Epithelial cell of proximal tubule (primary cell): ENCODE measurements at regions not wholly inside any gene's neighbourhood (a gene's known extent, or its start where the extent isn't known, plus 50 kb on each side); places are given as distances from the start of the nearest gene placed in this dataset.

Source experiments
- DNase-seq: peaks from one replicate; pipeline ENCODE4 v3.0.0-alpha.2; 2011; ENCODE audit warnings: low read depth
- H3K4me3 ChIP-seq: 2 replicates; pipeline ENCODE4 v1.5.1; 2011; ENCODE audit warnings: low read depth, mild to moderate bottlenecking, low read length
- TF ChIP-seq, protein P1 (sequence below): conservative IDR thresholded peaks from 2 replicates; pipeline ENCODE4 v1.5.1; 2012; ENCODE audit warnings: low read depth, mild to moderate bottlenecking, low read length

- TF ChIP-seq, protein P1, sequence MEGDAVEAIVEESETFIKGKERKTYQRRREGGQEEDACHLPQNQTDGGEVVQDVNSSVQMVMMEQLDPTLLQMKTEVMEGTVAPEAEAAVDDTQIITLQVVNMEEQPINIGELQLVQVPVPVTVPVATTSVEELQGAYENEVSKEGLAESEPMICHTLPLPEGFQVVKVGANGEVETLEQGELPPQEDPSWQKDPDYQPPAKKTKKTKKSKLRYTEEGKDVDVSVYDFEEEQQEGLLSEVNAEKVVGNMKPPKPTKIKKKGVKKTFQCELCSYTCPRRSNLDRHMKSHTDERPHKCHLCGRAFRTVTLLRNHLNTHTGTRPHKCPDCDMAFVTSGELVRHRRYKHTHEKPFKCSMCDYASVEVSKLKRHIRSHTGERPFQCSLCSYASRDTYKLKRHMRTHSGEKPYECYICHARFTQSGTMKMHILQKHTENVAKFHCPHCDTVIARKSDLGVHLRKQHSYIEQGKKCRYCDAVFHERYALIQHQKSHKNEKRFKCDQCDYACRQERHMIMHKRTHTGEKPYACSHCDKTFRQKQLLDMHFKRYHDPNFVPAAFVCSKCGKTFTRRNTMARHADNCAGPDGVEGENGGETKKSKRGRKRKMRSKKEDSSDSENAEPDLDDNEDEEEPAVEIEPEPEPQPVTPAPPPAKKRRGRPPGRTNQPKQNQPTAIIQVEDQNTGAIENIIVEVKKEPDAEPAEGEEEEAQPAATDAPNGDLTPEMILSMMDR: no peak
- DNase-seq: no peak
- no peak overlapping the region for H3K4me3 ChIP-seq
These were observed 297.8 kb downstream of the ARL4A start for GRCh38 chr7:12985228-12985627.

DNA sequence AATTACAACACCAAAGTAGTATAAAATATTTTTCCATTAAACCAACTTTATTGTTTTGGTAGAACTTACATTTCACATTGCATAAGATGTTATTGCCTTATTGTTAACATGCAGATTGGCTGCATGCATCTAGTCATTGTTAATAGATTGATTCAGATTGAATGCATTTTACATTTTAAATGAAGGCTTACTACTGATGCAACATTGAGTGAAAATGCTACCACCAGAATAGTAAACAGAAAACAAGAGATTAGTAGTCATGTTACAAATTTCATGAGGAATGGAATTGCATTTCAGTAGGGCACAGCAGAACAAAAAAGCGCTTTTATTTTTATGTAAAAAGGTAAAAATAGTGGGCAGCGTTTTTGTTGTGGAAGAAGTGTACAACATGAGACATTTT, 298.3 kb downstream of the ARL4A start:
- no peak for DNase-seq
- TF ChIP-seq, protein P1: no peak
- H3K4me3 ChIP-seq: no peak overlapping the region

DNA sequence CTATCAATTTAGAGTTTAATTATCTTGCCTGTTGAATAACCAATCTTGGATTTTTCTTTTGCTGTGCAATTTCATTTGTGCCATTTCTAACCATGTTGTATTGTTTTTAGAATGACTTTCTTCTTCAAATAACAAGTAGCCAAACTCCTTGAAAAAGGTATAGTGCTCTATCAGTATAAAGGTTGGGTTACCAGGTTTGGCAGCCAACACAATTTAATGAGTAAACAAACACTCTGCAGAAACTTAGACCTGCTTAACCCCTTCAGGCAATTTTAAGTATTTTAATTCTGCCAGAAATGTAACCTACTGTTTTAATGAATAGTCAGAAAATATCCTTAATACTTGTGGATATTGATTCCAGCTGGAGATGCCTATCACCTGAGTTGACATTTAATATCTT, 299.8 kb downstream of the ARL4A start:
- TF ChIP-seq, protein P1: no peak
- H3K4me3 ChIP-seq: no peak overlapping the region
- DNase-seq: no peak

- no peak overlapping the region for H3K4me3 ChIP-seq
- DNase-seq: no peak
- TF ChIP-seq, protein P1: no peak
These were observed 303.0 kb downstream of the ARL4A start for GRCh38 chr7:12990440-12990839.

DNA sequence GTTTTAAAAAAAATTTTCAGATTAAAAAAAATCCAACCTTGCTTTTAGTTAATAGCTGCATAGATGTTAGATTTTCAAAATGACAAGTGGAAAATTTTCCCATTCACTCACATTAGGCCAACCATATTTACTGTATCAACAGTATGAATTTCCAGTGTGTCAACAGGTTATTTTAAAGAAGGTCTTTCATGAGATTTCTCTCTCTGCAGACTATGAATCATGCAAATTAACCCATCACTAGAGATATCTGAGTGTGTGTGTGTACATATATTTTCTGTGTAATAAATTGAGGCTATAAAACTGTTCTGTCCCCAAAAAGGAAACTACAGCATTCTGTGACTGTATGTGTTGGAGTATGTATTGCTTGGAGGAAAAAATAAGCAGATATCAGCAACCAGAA, 305.6 kb downstream of the ARL4A start:
- TF ChIP-seq, protein P1: no peak
- DNase-seq: no peak
- no peak overlapping the region for H3K4me3 ChIP-seq

DNA sequence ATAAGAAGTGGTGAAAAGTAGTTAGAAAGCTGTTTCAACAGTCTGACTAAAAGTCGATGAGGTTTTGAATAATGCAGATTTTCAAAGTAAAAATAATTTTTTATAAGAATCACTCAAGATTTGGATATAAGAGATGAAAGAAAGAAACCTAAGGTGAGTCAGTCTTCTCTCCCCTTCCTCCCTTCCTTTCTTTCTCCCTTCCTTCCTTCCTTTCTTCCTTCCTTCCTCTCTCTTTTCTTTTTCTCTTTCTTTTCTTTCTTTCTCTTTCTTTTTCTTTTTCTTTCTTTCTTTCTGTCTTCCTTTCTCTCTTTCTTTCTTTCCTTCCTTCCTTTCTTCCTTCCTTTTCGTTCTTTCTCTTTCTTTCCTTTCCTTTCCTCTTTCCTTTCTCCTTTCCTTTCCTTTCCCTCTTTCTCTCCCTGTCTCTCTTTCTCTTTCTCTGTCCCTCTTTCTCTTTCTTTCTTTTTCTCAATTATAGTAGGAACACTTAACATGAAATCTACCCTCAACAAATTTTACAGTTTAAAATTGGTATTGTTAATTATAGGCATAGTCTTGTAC, 308.6 kb downstream of the ARL4A start:
- H3K4me3 ChIP-seq: no peak overlapping the region
- TF ChIP-seq, protein P1: no peak
- DNase-seq: no peak

- TF ChIP-seq, protein P1: no peak
These were observed 319.9 kb downstream of the ARL4A start for GRCh38 chr7:13007331-13007730.

More at GRCh38 chr7:13007331-13007730, 319.9 kb downstream of the ARL4A start:
- H3K4me3 ChIP-seq: no peak overlapping the region
- no peak for DNase-seq
